ENCODE measurements at regions not wholly inside any gene's neighbourhood (a gene's known extent, or its start where the extent isn't known, plus 50 kb on each side); places are given as distances from the start of the nearest gene placed in this dataset.

DNA sequence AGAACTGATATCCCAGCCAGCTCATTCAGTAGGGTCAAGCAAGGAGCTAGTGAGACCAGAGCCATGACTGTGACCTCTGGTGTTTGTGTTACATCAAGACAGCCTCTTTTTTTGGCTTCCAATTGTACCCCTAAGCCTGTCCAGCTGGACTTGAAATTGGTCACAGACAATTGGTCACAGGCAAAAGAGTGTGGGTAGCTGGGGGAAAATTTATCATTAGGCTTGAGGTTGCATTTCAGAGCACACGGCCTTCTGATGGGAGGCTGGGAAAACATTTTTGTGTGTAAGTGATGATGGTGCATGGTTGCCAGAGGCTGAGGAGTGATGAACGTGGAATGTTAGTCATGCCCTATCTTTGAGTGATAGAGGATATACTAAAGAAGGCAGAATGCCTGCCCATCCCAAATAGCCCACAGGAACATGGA, 285.1 kb upstream of the SLC14A2 start:
- DNase-seq (ENCODE audit: low spot score): no peak
- ATAC-seq: no peak
- H2AFZ ChIP-seq (ENCODE audit: low read length): no peak overlapping the region
- in situ Hi-C loops (cut with HindIII; ENCODE audit: extremely low pct_ligation_motif_present, low pct_unique_long_range_greater_than_20kb): no loop called here
- no TSS peak for BruUV-seq (replicated peaks)
- POLR2A ChIA-PET: no interaction called here
- H3K79me2 ChIP-seq (ENCODE audit: insufficient read depth, low read length): no peaks in the 10 kb centered on the region
- no peaks in the 10 kb centered on the region for H3K36me3 ChIP-seq (replicated peaks in 1 of 2; ENCODE audit: control insufficient read depth in 1 of 2, insufficient read depth in 2 of 2, low read length in 2 of 2)
- intact Hi-C loops (cut with micrococcal nuclease; ENCODE audit: unreplicated experiment): no loop called here
- H3K4me3 ChIP-seq (replicated peaks in 1 of 3; ENCODE audit: insufficient read depth in 1 of 3, low read depth in 2 of 3, low read length in 3 of 3): no peak overlapping the region
- H3K4me2 ChIP-seq (ENCODE audit: low read depth, low read length): no peak overlapping the region
- no peak for FAIRE-seq
- H3K9ac ChIP-seq (ENCODE audit: insufficient read depth, low read depth, low read length): no peak overlapping the region
- no peaks in the 10 kb centered on the region for H4K20me1 ChIP-seq (ENCODE audit: insufficient read depth, low read length)
- 0% methylated on average over 2 of the region's 2 CpGs for WGBS (ENCODE audit: low lambda C conversion rate)
- H3K27me3 ChIP-seq (ENCODE audit: control insufficient read depth in 1 of 2, insufficient read depth in 2 of 2, low read length in 2 of 2): no peaks in the 10 kb centered on the region
- no peaks in the 10 kb centered on the region for H3K9me3 ChIP-seq (ENCODE audit: low read length)
- CTCF ChIA-PET (ENCODE audit: low intra/inter-chr PET ratio, low total read pairs): no interaction called here
- H3K4me1 ChIP-seq (ENCODE audit: insufficient read depth, low read length): no peaks in the 10 kb centered on the region
- H3K27ac ChIP-seq (ENCODE audit: extremely low read length, insufficient read depth, low read length): no peak overlapping the region
- TF ChIP-seq, protein P1, sequence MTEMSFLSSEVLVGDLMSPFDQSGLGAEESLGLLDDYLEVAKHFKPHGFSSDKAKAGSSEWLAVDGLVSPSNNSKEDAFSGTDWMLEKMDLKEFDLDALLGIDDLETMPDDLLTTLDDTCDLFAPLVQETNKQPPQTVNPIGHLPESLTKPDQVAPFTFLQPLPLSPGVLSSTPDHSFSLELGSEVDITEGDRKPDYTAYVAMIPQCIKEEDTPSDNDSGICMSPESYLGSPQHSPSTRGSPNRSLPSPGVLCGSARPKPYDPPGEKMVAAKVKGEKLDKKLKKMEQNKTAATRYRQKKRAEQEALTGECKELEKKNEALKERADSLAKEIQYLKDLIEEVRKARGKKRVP (CRISPR knock-in tag; IDR thresholded peaks at IDR 0.05): no peak
- TF ChIP-seq ZNF776 (CRISPR knock-in tag; IDR thresholded peaks at IDR 0.05): no peak
- TF ChIP-seq SETDB1 (CRISPR knock-in tag; IDR thresholded peaks at IDR 0.05; ENCODE audit: borderline replicate concordance): no peak
- TF ChIP-seq, protein P2, sequence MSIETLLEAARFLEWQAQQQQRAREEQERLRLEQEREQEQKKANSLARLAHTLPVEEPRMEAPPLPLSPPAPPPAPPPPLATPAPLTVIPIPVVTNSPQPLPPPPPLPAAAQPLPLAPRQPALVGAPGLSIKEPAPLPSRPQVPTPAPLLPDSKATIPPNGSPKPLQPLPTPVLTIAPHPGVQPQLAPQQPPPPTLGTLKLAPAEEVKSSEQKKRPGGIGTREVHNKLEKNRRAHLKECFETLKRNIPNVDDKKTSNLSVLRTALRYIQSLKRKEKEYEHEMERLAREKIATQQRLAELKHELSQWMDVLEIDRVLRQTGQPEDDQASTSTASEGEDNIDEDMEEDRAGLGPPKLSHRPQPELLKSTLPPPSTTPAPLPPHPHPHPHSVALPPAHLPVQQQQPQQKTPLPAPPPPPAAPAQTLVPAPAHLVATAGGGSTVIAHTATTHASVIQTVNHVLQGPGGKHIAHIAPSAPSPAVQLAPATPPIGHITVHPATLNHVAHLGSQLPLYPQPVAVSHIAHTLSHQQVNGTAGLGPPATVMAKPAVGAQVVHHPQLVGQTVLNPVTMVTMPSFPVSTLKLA (IDR thresholded peaks at IDR 0.05): no peak
- TF ChIP-seq MTA1 (CRISPR knock-in tag; IDR thresholded peaks at IDR 0.05; ENCODE audit: borderline replicate concordance): no peak
- no peak for TF ChIP-seq ZNF30 (CRISPR knock-in tag; IDR thresholded peaks at IDR 0.05)
- TF ChIP-seq KLF13 (CRISPR knock-in tag; IDR thresholded peaks at IDR 0.05): no peak
- TF ChIP-seq, protein P3, sequence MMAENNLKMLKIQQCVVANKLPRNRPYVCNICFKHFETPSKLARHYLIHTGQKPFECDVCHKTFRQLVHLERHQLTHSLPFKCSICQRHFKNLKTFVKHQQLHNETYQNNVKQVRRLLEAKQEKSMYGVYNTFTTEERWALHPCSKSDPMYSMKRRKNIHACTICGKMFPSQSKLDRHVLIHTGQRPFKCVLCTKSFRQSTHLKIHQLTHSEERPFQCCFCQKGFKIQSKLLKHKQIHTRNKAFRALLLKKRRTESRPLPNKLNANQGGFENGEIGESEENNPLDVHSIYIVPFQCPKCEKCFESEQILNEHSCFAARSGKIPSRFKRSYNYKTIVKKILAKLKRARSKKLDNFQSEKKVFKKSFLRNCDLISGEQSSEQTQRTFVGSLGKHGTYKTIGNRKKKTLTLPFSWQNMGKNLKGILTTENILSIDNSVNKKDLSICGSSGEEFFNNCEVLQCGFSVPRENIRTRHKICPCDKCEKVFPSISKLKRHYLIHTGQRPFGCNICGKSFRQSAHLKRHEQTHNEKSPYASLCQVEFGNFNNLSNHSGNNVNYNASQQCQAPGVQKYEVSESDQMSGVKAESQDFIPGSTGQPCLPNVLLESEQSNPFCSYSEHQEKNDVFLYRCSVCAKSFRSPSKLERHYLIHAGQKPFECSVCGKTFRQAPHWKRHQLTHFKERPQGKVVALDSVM (CRISPR knock-in tag; IDR thresholded peaks at IDR 0.05): no peak
- TF ChIP-seq, protein P4, sequence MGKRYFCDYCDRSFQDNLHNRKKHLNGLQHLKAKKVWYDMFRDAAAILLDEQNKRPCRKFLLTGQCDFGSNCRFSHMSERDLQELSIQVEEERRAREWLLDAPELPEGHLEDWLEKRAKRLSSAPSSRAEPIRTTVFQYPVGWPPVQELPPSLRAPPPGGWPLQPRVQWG (CRISPR knock-in tag; IDR thresholded peaks at IDR 0.05; ENCODE audit: borderline replicate concordance, low read depth): no peak
- no peak for TF ChIP-seq ELF4 (CRISPR knock-in tag; IDR thresholded peaks at IDR 0.05; ENCODE audit: borderline replicate concordance)
- TF ChIP-seq ZNF3 (CRISPR knock-in tag; IDR thresholded peaks at IDR 0.05): no peak
- no peak for TF ChIP-seq MIER2 (CRISPR knock-in tag; IDR thresholded peaks at IDR 0.05)
- TF ChIP-seq, protein P5, sequence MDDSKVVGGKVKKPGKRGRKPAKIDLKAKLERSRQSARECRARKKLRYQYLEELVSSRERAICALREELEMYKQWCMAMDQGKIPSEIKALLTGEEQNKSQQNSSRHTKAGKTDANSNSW (CRISPR knock-in tag; IDR thresholded peaks at IDR 0.05; ENCODE audit: borderline replicate concordance): no peak
- no peak for TF ChIP-seq SALL1 (CRISPR knock-in tag; IDR thresholded peaks at IDR 0.05)
- TF ChIP-seq ZKSCAN8 (CRISPR knock-in tag; IDR thresholded peaks at IDR 0.05; ENCODE audit: borderline replicate concordance): no peak
- no peak for TF ChIP-seq AGO1 (IDR thresholded peaks at IDR 0.05; ENCODE audit: low read depth, low read length, poor library complexity, severe bottlenecking)
